A549 (cell line): ENCODE measurements at regions not wholly inside any gene's neighbourhood (a gene's known extent, or its start where the extent isn't known, plus 50 kb on each side); places are given as distances from the start of the nearest gene placed in this dataset.
"Not testable (repeated sequence)": the region's sequence is repeated elsewhere in the genome, so short reads cannot be mapped to it uniquely, and the experiment has no call there.

Experiments
- ATAC-seq, 2 experiments: fragments of 200-7000 bp in 1 of 2; fragments of >200 bp in 1 of 2; cut with Nextera tagmentation in 1 of 2; cut with Tn5 transposase in 1 of 2; 3 replicates each; pipeline versions ENCODE4 v1.8.0 to v1.9.1; 2018 to 2020; ENCODE audit warnings: mild to moderate bottlenecking in 1 of 2, moderate library complexity in 1 of 2
- CTCF ChIA-PET: fragments of 300-600 bp; sonication (Branson Sonifier 250); formaldehyde crosslinking; extraction: SDS; loops from one replicate; lab custom pipeline; 2021; ENCODE audit warnings: antibody characterized with exemption, inconsistent platforms; lab: Yijun Ruan, JAX
- POLR2A ChIA-PET: fragments of 350-600 bp; formaldehyde crosslinking; extraction: SDS; loops from one replicate; lab custom pipeline; 2021; ENCODE audit warnings: antibody characterized with exemption, inconsistent platforms; lab: Yijun Ruan, JAX
- DNase-seq, 2 experiments: peaks; one replicate each; pipeline versions ENCODE4 v3.0.0 to v3.0.0-alpha.2; 2011 to 2016; ENCODE audit warnings: low read depth in 1 of 2, low spot score in 1 of 2
- FAIRE-seq: peaks from 2 replicates; lab custom pipeline; 2011; peaks lifted over from hg19 to GRCh38; lab: Jason Lieb, UNC
- H3K27ac ChIP-seq, 2 experiments: fragments of >200 bp; sonication (Bioruptor Twin); formaldehyde crosslinking; 3 replicates each; pipeline ENCODE4 v1.5.1; 2016 to 2017
- H3K4me1 ChIP-seq: fragments of >200 bp; sonication (Bioruptor Twin); formaldehyde crosslinking; 3 replicates; pipeline ENCODE4 v1.6.1; 2016
- H3K4me2 ChIP-seq: fragments of >200 bp; sonication (Bioruptor Twin); formaldehyde crosslinking; 3 replicates; pipeline ENCODE4 v1.6.1; 2016
- H3K4me3 ChIP-seq: fragments of >200 bp; sonication (Bioruptor Twin); formaldehyde crosslinking; 3 replicates; pipeline ENCODE4 v1.5.1; 2016
- H3K9me3 ChIP-seq: fragments of >200 bp; sonication (Bioruptor Twin); formaldehyde crosslinking; 3 replicates; pipeline ENCODE4 v1.6.1; 2016
- BCL3 ChIP-seq: fragments of >200 bp; sonication (Bioruptor Twin); formaldehyde crosslinking; IDR thresholded peaks from 3 replicates; pipeline ENCODE4 v1.6.1; 2016
- CBX2 ChIP-seq: fragments of 200-600 bp; sonication (generic); IDR thresholded peaks from 2 replicates; pipeline ENCODE4 v1.6.1; 2016; ENCODE audit warnings: low read depth, mild to moderate bottlenecking, borderline replicate concordance
- CBX8 ChIP-seq: fragments of 200-600 bp; sonication (generic); IDR thresholded peaks from 2 replicates; pipeline ENCODE4 v1.6.1; 2016
- CHD2 ChIP-seq: fragments of 150-350 bp; IDR thresholded peaks from 2 replicates; pipeline ENCODE4 v1.6.1; 2014; ENCODE audit warnings: low read length; ENCODE audit not compliant: partially characterized antibody
- CTCF ChIP-seq: fragments of >200 bp; sonication (Bioruptor Twin); formaldehyde crosslinking; IDR thresholded peaks from 3 replicates; pipeline ENCODE4 v1.5.1; 2016
- E2F6 ChIP-seq: IDR thresholded peaks from 2 replicates; pipeline ENCODE4 v1.6.1; 2012; ENCODE audit warnings: low read depth, borderline replicate concordance
- EHF ChIP-seq: fragments of 250-450 bp; sonication (Bioruptor Pico); IDR thresholded peaks from 2 replicates; pipeline ENCODE4 v1.5.0; 2020; ENCODE audit warnings: mild to moderate bottlenecking
- EP300 ChIP-seq, 2 experiments: fragments of >200 bp; sonication (Bioruptor Twin); formaldehyde crosslinking; IDR thresholded peaks; 2 replicates in 1 of 2; 3 replicates in 1 of 2; pipeline ENCODE4 v1.6.1; 2016 to 2017
- FOSL2 ChIP-seq, 2 experiments: fragments of 450-650 bp in 1 of 2; fragments of >200 bp in 1 of 2; sonication (Bioruptor Twin) in 1 of 2; formaldehyde crosslinking; IDR thresholded peaks; 2 replicates each; pipeline versions ENCODE4 v1.5.0 to v1.6.1; 2016 to 2020; ENCODE audit warnings: mild to moderate bottlenecking in 1 of 2, moderate library complexity in 1 of 2
- FOXS1 ChIP-seq: fragments of 250-450 bp; sonication (Bioruptor Pico); IDR thresholded peaks from 2 replicates; pipeline ENCODE4 v1.5.0; 2020; ENCODE audit warnings: mild to moderate bottlenecking, moderate library complexity
- HOXA7 ChIP-seq: fragments of 250-450 bp; sonication (Bioruptor Pico); IDR thresholded peaks from 2 replicates; pipeline ENCODE4 v1.5.0; 2020; ENCODE audit warnings: mild to moderate bottlenecking, moderate library complexity
- HOXB5 ChIP-seq: fragments of 250-450 bp; sonication (Bioruptor Pico); IDR thresholded peaks from 2 replicates; pipeline ENCODE4 v1.5.0; 2020; ENCODE audit warnings: mild to moderate bottlenecking, moderate library complexity
- JUNB ChIP-seq: fragments of >200 bp; sonication (Bioruptor Twin); formaldehyde crosslinking; IDR thresholded peaks from 2 replicates; pipeline ENCODE4 v1.6.1; 2016
- KDM5A ChIP-seq: fragments of 200-600 bp; sonication (generic); IDR thresholded peaks from 2 replicates; pipeline ENCODE4 v1.6.1; 2016; ENCODE audit warnings: antibody characterized with exemption, mild to moderate bottlenecking
- NPAS2 ChIP-seq: fragments of 250-450 bp; sonication (Bioruptor Pico); IDR thresholded peaks from 2 replicates; pipeline ENCODE4 v1.8.0; 2022; ENCODE audit warnings: mild to moderate bottlenecking, moderate library complexity, borderline replicate concordance
- PBX3 ChIP-seq: IDR thresholded peaks from 2 replicates; pipeline ENCODE4 v1.6.1; 2012
- PHF8 ChIP-seq: fragments of 200-600 bp; sonication (generic); IDR thresholded peaks from 2 replicates; pipeline ENCODE4 v1.6.1; 2016; ENCODE audit warnings: low read depth, mild to moderate bottlenecking, antibody characterized with exemption, moderate library complexity, borderline replicate concordance
- POLR2A ChIP-seq: IDR thresholded peaks from 2 replicates; pipeline ENCODE4 v1.6.1; 2012; ENCODE audit warnings: mild to moderate bottlenecking, low read length
- RNF2 ChIP-seq: fragments of 200-600 bp; sonication (generic); IDR thresholded peaks from 2 replicates; pipeline ENCODE4 v1.6.1; 2016; ENCODE audit warnings: low read depth, mild to moderate bottlenecking, antibody characterized with exemption, moderate library complexity, borderline replicate concordance
- TFCP2L1 ChIP-seq: fragments of 250-450 bp; sonication (Bioruptor Pico); IDR thresholded peaks from 2 replicates; pipeline ENCODE4 v1.5.0; 2021; ENCODE audit warnings: mild to moderate bottlenecking
- ZC3H11A ChIP-seq: fragments of 450-650 bp; IDR thresholded peaks from 2 replicates; pipeline ENCODE4 v1.6.1; 2014; ENCODE audit warnings: antibody characterized with exemption, mild to moderate bottlenecking
- ZFP36 ChIP-seq: fragments of 450-650 bp; IDR thresholded peaks from 2 replicates; pipeline ENCODE4 v1.6.1; 2014; ENCODE audit warnings: borderline replicate concordance; ENCODE audit not compliant: partially characterized antibody
- ZNF302 ChIP-seq: fragments of 250-450 bp; sonication (Bioruptor Pico); IDR thresholded peaks from 2 replicates; pipeline ENCODE4 v1.9.0; 2021; ENCODE audit warnings: inconsistent platforms, mild to moderate bottlenecking, moderate library complexity
- WGBS: methylation state at CpG from one replicate; pipeline ENCODE4 v1.1.6; 2017; ENCODE audit errors: missing lambda C conversion rate; 5-methylcytosine and 5-hydroxymethylcytosine counted together

- no peak for TF ChIP-seq FOSL2 (IDR thresholded peaks at IDR 0.05)
- no peak for TF ChIP-seq FOSL2 (CRISPR knock-in tag; IDR thresholded peaks at IDR 0.05)
- TF ChIP-seq EHF = no peak
- TF ChIP-seq JUNB = no peak
- no peak for TF ChIP-seq CHD2
- TF ChIP-seq CTCF = no peak
- TF ChIP-seq, all 56 proteins: peak for 0
- no peak overlapping the region for H3K4me3 ChIP-seq
- ATAC-seq = no peak
- FAIRE-seq = no peak
- H3K9me3 ChIP-seq = no peaks in the 10 kb centered on the region
- no peak overlapping the region for H3K27ac ChIP-seq
- POLR2A ChIA-PET = no interaction called here
- H3K4me2 ChIP-seq = no peak overlapping the region
- CTCF ChIA-PET = no interaction called here
- no peaks in the 10 kb centered on the region for H3K4me1 ChIP-seq
- 15% methylated on average over 1 of the region's 1 CpG for WGBS
- DNase-seq = no peak
These were observed 1180.2 kb downstream of the FAM133A start for GRCh38 chrX:94854251-94854650.

- H3K4me2 ChIP-seq, H3K4me1 ChIP-seq, H3K4me3 ChIP-seq, FAIRE-seq, CTCF ChIA-PET, H3K27ac ChIP-seq, H3K9me3 ChIP-seq, DNase-seq, POLR2A ChIA-PET, ATAC-seq: not testable (repeated sequence)
- 24% methylated on average over 2 of the region's 19 CpGs for WGBS
These were observed 1188.5 kb downstream of the FAM133A start for GRCh38 chrX:94862470-94862869.

GRCh38 chrX:94871640-94872039, 1197.6 kb downstream of the FAM133A start:
- H3K27ac ChIP-seq = no peak overlapping the region
- H3K4me1 ChIP-seq = no peaks in the 10 kb centered on the region
- H3K9me3 ChIP-seq = no peaks in the 10 kb centered on the region
- no peak overlapping the region for H3K4me2 ChIP-seq
- ATAC-seq (no peak), DNase-seq (no peak), FAIRE-seq (no peak)
- ChIA-PET CTCF (no interaction called here), POLR2A (no interaction called here)
- WGBS = 11% methylated on average over 3 of the region's 9 CpGs
- no peak for TF ChIP-seq PBX3
- no peak for TF ChIP-seq EP300 (IDR thresholded peaks at IDR 0.05)
- TF ChIP-seq ZC3H11A = no peak
- no peak for TF ChIP-seq HOXA7
- TF ChIP-seq ZFP36 = no peak
- TF ChIP-seq CBX8 = no peak
- no peak for TF ChIP-seq E2F6
- TF ChIP-seq HOXB5 (CRISPR knock-in tag) = no peak
- TF ChIP-seq KDM5A = no peak
- TF ChIP-seq FOXS1 (CRISPR knock-in tag) = no peak
- TF ChIP-seq ZNF302 = no peak
- TF ChIP-seq TFCP2L1 (CRISPR knock-in tag) = no peak
- no peak for TF ChIP-seq CTCF
- TF ChIP-seq NPAS2 (CRISPR knock-in tag) = no peak
- TF ChIP-seq PHF8 = no peak
- no peak for TF ChIP-seq FOSL2 (IDR thresholded peaks at IDR 0.05)
- TF ChIP-seq FOSL2 (CRISPR knock-in tag; IDR thresholded peaks at IDR 0.05) = no peak
- TF ChIP-seq RNF2 = no peak
- no peak for TF ChIP-seq POLR2A
- TF ChIP-seq CBX2 = no peak
- TF ChIP-seq BCL3 = no peak
- H3K4me3 ChIP-seq = no peak overlapping the region
